H9 (cell line): ENCODE measurements at regions not wholly inside any gene's neighbourhood (a gene's known extent, or its start where the extent isn't known, plus 50 kb on each side); places are given as distances from the start of the nearest gene placed in this dataset.

Experiments
- DNase-seq: peaks from one replicate; pipeline ENCODE4 v3.0.0-alpha.2; 2017
- H2AFZ ChIP-seq: one replicate; pipeline ENCODE4 v1.6.1; 2013; ENCODE audit warnings: mild to moderate bottlenecking, low read length, control low read depth, moderate library complexity
- H2AK5ac ChIP-seq: 2 replicates; pipeline ENCODE4 v1.6.1; 2013; ENCODE audit warnings: low read length, control low read depth, mixed read lengths; ENCODE audit not compliant: insufficient read length
- H2BK120ac ChIP-seq: one replicate; pipeline ENCODE4 v1.6.1; 2013; ENCODE audit warnings: low read depth, mild to moderate bottlenecking, low read length, control low read depth, inconsistent platforms; ENCODE audit not compliant: poor library complexity, severe bottlenecking
- H2BK12ac ChIP-seq: 2 replicates; pipeline ENCODE4 v1.6.1; 2013; ENCODE audit warnings: low read length, control low read depth, mixed read lengths, low read depth; ENCODE audit not compliant: insufficient read length
- H2BK15ac ChIP-seq: 2 replicates; pipeline ENCODE4 v1.6.1; 2013; ENCODE audit warnings: low read depth, low read length, control low read depth
- H2BK20ac ChIP-seq: one replicate; pipeline ENCODE4 v1.6.1; 2013; ENCODE audit warnings: low read depth, mild to moderate bottlenecking, low read length, control low read depth, inconsistent platforms; ENCODE audit not compliant: poor library complexity, severe bottlenecking
- H2BK5ac ChIP-seq: 2 replicates; pipeline ENCODE4 v1.6.1; 2013; ENCODE audit warnings: low read length, control low read depth, mixed read lengths; ENCODE audit not compliant: insufficient read length
- H3K14ac ChIP-seq: 2 replicates; pipeline ENCODE4 v1.6.1; 2013; ENCODE audit warnings: low read length, control low read depth; ENCODE audit not compliant: insufficient read depth
- H3K18ac ChIP-seq: 2 replicates; pipeline ENCODE4 v1.6.1; 2013; ENCODE audit warnings: low read depth, mild to moderate bottlenecking, mixed read lengths, low read length, control low read depth; ENCODE audit not compliant: insufficient read length
- H3K23ac ChIP-seq: 2 replicates; pipeline ENCODE4 v1.6.1; 2013; ENCODE audit warnings: low read length, control low read depth, mixed read lengths, low read depth; ENCODE audit not compliant: insufficient read length
- H3K23me2 ChIP-seq: 2 replicates; pipeline ENCODE4 v1.6.1; 2013; ENCODE audit warnings: low read depth, mild to moderate bottlenecking, mixed read lengths, low read length, control low read depth; ENCODE audit not compliant: insufficient read length, poor library complexity, severe bottlenecking
- H3K27ac ChIP-seq: 2 replicates; pipeline ENCODE4 v1.5.1; 2013; ENCODE audit warnings: low read length, control low read depth, mixed read lengths, low read depth; ENCODE audit not compliant: insufficient read length
- H3K27me3 ChIP-seq: 2 replicates; pipeline ENCODE4 v1.6.1; 2013; ENCODE audit warnings: low read length, control low read depth, inconsistent platforms; ENCODE audit not compliant: insufficient read depth
- H3K4ac ChIP-seq: 2 replicates; pipeline ENCODE4 v1.6.1; 2013; ENCODE audit warnings: low read depth, mild to moderate bottlenecking, control low read depth, inconsistent platforms, low read length, moderate library complexity
- H3K4me1 ChIP-seq: 2 replicates; pipeline ENCODE4 v1.6.1; 2013; ENCODE audit warnings: low read length, control low read depth, inconsistent platforms; ENCODE audit not compliant: insufficient read depth
- H3K4me2 ChIP-seq: 2 replicates; pipeline ENCODE4 v1.6.1; 2013; ENCODE audit warnings: low read length, control low read depth, mixed read lengths; ENCODE audit not compliant: insufficient read length, insufficient read depth
- H3K56ac ChIP-seq: 2 replicates; pipeline ENCODE4 v1.6.1; 2013; ENCODE audit warnings: low read depth, mild to moderate bottlenecking, mixed read lengths, low read length, control low read depth; ENCODE audit not compliant: insufficient read length
- H3K79me1 ChIP-seq: 2 replicates; pipeline ENCODE4 v1.6.1; 2013; ENCODE audit warnings: low read depth, mild to moderate bottlenecking, moderate library complexity, low read length, control low read depth, inconsistent platforms; ENCODE audit not compliant: insufficient read depth, poor library complexity, severe bottlenecking
- H3K79me2 ChIP-seq: 2 replicates; pipeline ENCODE4 v1.6.1; 2013; ENCODE audit warnings: low read length, control low read depth, inconsistent platforms; ENCODE audit not compliant: insufficient read depth
- H3K9ac ChIP-seq: 2 replicates; pipeline ENCODE4 v1.6.1; 2013; ENCODE audit warnings: low read length, control low read depth, mixed read lengths; ENCODE audit not compliant: insufficient read length; ENCODE audit errors: extremely low read depth
- H3K9me3 ChIP-seq: one replicate; pipeline ENCODE4 v1.6.1; 2013; ENCODE audit warnings: low read depth, low read length, inconsistent platforms; ENCODE audit not compliant: control insufficient read depth
- H3T11ph ChIP-seq: one replicate; pipeline ENCODE4 v1.6.1; 2013; ENCODE audit warnings: mild to moderate bottlenecking, low read length, control low read depth, inconsistent platforms
- H4K20me1 ChIP-seq: one replicate; pipeline ENCODE4 v1.6.1; 2013; ENCODE audit not compliant: control insufficient read depth, insufficient read length, insufficient read depth
- H4K5ac ChIP-seq: 2 replicates; pipeline ENCODE4 v1.6.1; 2013; ENCODE audit warnings: low read depth, mild to moderate bottlenecking, mixed read lengths, low read length, control low read depth; ENCODE audit not compliant: insufficient read length
- H4K8ac ChIP-seq: replicated peaks from 2 replicates; pipeline ENCODE4 v1.6.1; 2013; ENCODE audit warnings: low read length, control low read depth, mixed read lengths, low read depth; ENCODE audit not compliant: insufficient read length
- H4K91ac ChIP-seq: 2 replicates; pipeline ENCODE4 v1.6.1; 2013; ENCODE audit warnings: low read depth, mild to moderate bottlenecking, moderate library complexity, mixed read lengths, low read length, control low read depth; ENCODE audit not compliant: insufficient read length
- H3K27ac Mint-ChIP-seq, 3 experiments: 2 replicates in 2 of 3; 3 replicates in 1 of 3; pipeline ENCODE4 v1.8.0; 2020 to 2021; ENCODE audit warnings: mixed read lengths in 3 of 3, mild to moderate bottlenecking in 1 of 3, moderate library complexity in 1 of 3
- H3K27me3 Mint-ChIP-seq: 2 replicates; pipeline ENCODE4 v1.8.0; 2021; ENCODE audit warnings: low read depth, mild to moderate bottlenecking, moderate library complexity, mixed read lengths
- H3K36me3 Mint-ChIP-seq, 3 experiments: 2 replicates in 2 of 3; 3 replicates in 1 of 3; pipeline ENCODE4 v1.8.0; 2020 to 2021; ENCODE audit warnings: low read depth in 3 of 3, mixed read lengths in 3 of 3; ENCODE audit not compliant: insufficient read depth in 1 of 3
- H3K4me1 Mint-ChIP-seq, 2 experiments: 2 replicates each; pipeline ENCODE4 v1.8.0; 2020; ENCODE audit warnings: mixed read lengths in 2 of 2
- H3K4me3 Mint-ChIP-seq, 2 experiments: 2 replicates in 1 of 2; 3 replicates in 1 of 2; pipeline ENCODE4 v1.8.0; 2020 to 2021; ENCODE audit warnings: mild to moderate bottlenecking in 2 of 2, mixed read lengths in 2 of 2, moderate library complexity in 1 of 2
- H3K9me3 Mint-ChIP-seq, 2 experiments: 2 replicates in 1 of 2; 3 replicates in 1 of 2; pipeline ENCODE4 v1.8.0; 2020; ENCODE audit warnings: mild to moderate bottlenecking in 2 of 2, mixed read lengths in 2 of 2, moderate library complexity in 1 of 2
- whole genome bisulfite sequencing: extraction: QIAGEN DNeasy Blood & Tissue Kit; methylation state at CpG from one replicate; pipeline ENCODE4 v1.1.7; 2013; ENCODE audit warnings: missing lambda C conversion rate, low lambda C conversion rate, mixed read lengths; ENCODE audit not compliant: insufficient read length; ENCODE audit errors: extremely low coverage; 5-methylcytosine and 5-hydroxymethylcytosine counted together
- TF ChIP-seq, protein P1 (sequence below): fragments of 200-600 bp; sonication (generic); conservative IDR thresholded peaks from 3 replicates; pipeline ENCODE4 v1.8.0; 2021; ENCODE audit warnings: antibody characterized with exemption, mild to moderate bottlenecking

GRCh38 chr5:82593481-82593880 lies 315.3 kb upstream of the RPS23 start:
- H3K4me1 ChIP-seq: no peaks in the 10 kb centered on the region
- no peak overlapping the region for H3K18ac ChIP-seq
- peaks cover 22 to 32% (median 23%) of the 10 kb centered on the region in 3 experiments for H3K36me3 Mint-ChIP-seq
- peaks cover 51 to 52% of the 10 kb centered on the region in 2 experiments for H3K4me1 Mint-ChIP-seq
- WGBS: no CpG with 5 or more reads among the region's 1 CpG
- H3K27me3 ChIP-seq: no peaks in the 10 kb centered on the region
- no peak overlapping the region for H2AFZ ChIP-seq
- H3K27me3 Mint-ChIP-seq: no peaks in the 10 kb centered on the region
- H3K27ac ChIP-seq: no peak overlapping the region
- H2BK20ac ChIP-seq: no peak overlapping the region
- H3K9ac ChIP-seq: no peak overlapping the region
- H3K79me2 ChIP-seq: no peaks in the 10 kb centered on the region
- no peak overlapping the region for H2BK12ac ChIP-seq
- no peak overlapping the region for H3K27ac Mint-ChIP-seq
- H2BK5ac ChIP-seq: no peak overlapping the region
- no peaks in the 10 kb centered on the region for H4K20me1 ChIP-seq
- H3K9me3 Mint-ChIP-seq: peaks cover 27 to 35% of the 10 kb centered on the region in 2 experiments
- no peaks in the 10 kb centered on the region for H3K79me1 ChIP-seq
- H4K8ac ChIP-seq: no peak overlapping the region
- H3K4me3 Mint-ChIP-seq: no peak overlapping the region
- H4K5ac ChIP-seq: no peak overlapping the region
- no peak overlapping the region for H2AK5ac ChIP-seq
- H2BK120ac ChIP-seq: no peak overlapping the region
- peaks cover 9% of the 10 kb centered on the region for H3K9me3 ChIP-seq
- no peak overlapping the region for H3T11ph ChIP-seq
- no peaks in the 10 kb centered on the region for H3K23me2 ChIP-seq
- H3K23ac ChIP-seq: no peak overlapping the region
- TF ChIP-seq, protein P1, sequence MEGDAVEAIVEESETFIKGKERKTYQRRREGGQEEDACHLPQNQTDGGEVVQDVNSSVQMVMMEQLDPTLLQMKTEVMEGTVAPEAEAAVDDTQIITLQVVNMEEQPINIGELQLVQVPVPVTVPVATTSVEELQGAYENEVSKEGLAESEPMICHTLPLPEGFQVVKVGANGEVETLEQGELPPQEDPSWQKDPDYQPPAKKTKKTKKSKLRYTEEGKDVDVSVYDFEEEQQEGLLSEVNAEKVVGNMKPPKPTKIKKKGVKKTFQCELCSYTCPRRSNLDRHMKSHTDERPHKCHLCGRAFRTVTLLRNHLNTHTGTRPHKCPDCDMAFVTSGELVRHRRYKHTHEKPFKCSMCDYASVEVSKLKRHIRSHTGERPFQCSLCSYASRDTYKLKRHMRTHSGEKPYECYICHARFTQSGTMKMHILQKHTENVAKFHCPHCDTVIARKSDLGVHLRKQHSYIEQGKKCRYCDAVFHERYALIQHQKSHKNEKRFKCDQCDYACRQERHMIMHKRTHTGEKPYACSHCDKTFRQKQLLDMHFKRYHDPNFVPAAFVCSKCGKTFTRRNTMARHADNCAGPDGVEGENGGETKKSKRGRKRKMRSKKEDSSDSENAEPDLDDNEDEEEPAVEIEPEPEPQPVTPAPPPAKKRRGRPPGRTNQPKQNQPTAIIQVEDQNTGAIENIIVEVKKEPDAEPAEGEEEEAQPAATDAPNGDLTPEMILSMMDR: no peak
- H2BK15ac ChIP-seq: no peak overlapping the region
- no peak overlapping the region for H3K4me2 ChIP-seq
- H3K4ac ChIP-seq: no peak overlapping the region
- no peak overlapping the region for H4K91ac ChIP-seq
- DNase-seq: no peak
- no peak overlapping the region for H3K14ac ChIP-seq
- no peak overlapping the region for H3K56ac ChIP-seq
